GM18498 (cell line): ENCODE measurements at regions not wholly inside any gene's neighbourhood (a gene's known extent, or its start where the extent isn't known, plus 50 kb on each side); places are given as distances from the start of the nearest gene placed in this dataset.
"Not testable (repeated sequence)": the region's sequence is repeated elsewhere in the genome, so short reads cannot be mapped to it uniquely, and the experiment has no call there.

ENCODE experiments used
- ATAC-seq: cut with Tn5 transposase; IDR thresholded peaks from one replicate; pipeline ENCODE4 v1.9.1; 2021; ENCODE audit warnings: mild to moderate bottlenecking, moderate library complexity; ENCODE audit not compliant: unreplicated experiment

- no peak for ATAC-seq
Measured at GRCh38 chr11:15300341-15300740, 185.6 kb downstream of the INSC start.

DNA sequence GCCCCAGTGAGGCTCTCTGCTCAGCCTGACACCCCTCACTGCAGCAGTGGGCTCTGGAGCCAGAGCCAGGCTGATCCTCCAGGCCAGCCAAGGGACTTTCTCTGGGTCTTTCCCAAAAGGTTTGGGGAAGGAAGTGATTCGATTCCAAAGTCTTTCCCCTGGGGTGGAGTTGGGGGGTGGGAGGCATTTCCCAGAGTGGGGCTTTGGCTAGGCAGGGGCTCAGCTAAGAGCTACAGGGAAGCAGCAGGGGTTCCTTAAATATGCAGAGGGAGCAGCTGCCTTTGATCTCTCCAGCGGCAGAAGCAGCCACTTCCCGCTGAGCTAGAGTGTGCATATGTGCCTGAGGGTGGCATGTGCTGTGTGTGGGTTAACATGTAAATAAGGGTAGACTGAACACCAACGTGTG is 192.9 kb downstream of the INSC start:
- no peak for ATAC-seq

DNA sequence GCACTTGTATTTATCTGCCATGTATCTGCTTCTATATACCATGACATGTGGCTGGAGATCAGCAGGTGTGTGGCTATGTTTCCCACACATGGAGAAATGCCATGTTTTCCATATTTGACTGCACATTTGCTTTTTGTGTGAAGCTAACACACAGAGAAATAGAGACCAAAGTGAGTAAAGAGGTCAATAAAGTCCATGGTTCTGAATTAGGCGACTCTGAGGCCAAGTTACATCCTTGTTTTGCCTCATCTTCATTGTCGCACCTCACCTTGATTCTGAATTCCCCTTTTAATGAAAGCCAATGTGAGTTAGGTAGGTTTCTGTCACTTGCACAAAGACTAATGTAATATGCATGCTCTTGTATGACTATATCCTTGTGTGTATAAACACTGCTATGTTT is 194.1 kb downstream of the INSC start:
- ATAC-seq = no peak

DNA sequence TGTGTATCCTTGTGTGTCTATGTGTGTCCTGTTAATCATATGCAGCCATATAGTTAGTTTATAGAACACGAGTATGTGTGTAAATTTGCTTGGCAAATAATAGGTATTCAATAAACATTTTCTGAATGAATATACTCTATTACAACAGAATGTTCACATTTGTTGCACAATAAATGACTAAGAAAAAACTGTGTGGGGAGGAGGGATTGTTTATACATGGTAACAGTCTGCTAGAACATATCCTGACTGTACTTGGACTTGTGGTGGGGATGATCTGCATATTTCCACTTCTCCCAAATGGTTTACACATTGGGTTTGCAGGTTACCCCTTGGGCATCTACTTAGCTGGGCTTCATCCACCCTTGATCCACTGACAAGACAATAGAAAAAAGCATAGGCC is 194.6 kb downstream of the INSC start:
- ATAC-seq = no peak

GRCh38 chr11:15313862-15314261 is 199.1 kb downstream of the INSC start:
- no peak for ATAC-seq

- no peak for ATAC-seq
Measured at GRCh38 chr11:15318814-15319213, 204.1 kb downstream of the INSC start.

DNA sequence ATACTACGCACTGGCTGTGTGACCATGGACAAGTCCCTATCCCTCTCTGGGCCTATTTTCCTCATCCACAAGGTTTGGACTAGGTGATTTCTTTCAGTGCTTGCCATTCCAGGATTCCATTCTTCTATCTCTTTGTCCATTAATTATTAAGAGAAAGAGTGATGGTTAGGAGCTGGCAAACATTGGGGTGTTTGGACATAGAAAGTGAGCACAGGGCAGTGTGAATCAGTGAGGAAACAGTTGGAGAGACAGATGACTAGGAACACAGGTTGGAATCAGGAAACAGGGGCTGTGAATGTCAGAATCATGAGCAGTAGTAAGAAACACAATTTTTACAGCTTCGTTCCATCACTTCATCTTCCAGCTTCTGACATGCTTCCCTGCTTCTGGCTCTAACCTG is 211.8 kb downstream of the INSC start:
- no peak for ATAC-seq

- peak; percentile 68 for ATAC-seq
Measured at GRCh38 chr11:15327786-15328231, 213.1 kb downstream of the INSC start.

GRCh38 chr11:15333407-15333806 is 218.7 kb downstream of the INSC start:
- no peak for ATAC-seq

- ATAC-seq = no peak
Measured at GRCh38 chr11:15334766-15335165, 220.0 kb downstream of the INSC start.

- ATAC-seq = no peak
Measured at GRCh38 chr11:15336021-15336420, 221.3 kb downstream of the INSC start.

DNA sequence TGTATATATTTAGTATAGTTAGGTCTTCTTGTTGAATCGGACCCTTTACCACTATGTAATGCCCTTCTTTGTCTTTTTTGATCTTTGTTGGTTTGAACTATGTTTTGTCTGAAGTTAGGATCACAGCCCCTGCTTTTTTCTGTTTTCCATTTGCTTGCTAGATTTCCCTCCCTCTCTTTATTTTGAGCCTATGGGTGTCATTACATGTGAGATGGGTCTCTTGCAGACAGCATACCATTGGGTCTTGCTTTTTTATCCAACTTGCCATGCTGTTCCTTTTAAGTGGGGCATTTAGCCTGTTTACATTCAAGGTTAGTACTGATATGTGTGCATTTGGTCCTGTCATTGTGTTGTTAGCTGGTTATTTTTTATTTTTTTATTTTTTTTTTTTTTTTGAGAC is 224.6 kb downstream of the INSC start:
- no peak for ATAC-seq

DNA sequence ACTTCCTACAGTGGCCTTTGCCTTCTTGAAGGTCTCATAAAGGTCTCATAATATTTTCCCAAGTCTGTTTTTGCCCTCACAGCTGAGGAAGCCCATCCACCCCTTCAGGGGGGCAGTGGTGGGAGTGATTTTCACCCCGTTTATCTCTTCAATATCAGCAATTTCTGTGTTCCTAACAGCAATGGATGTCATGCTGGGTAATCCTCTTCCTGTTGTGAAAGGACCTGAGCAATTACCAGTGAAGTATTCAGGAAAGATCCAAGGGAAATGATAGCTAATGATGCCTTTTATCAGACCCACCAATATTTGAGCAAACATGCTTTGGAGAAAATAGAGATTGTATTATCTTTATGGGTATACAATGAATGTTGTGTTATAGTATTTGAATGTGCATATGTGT is 226.9 kb downstream of the INSC start:
- no peak for ATAC-seq

GRCh38 chr11:15342163-15342562 is 227.4 kb downstream of the INSC start:
- ATAC-seq = no peak

- no peak for ATAC-seq
Measured at GRCh38 chr11:15346907-15347306, 232.2 kb downstream of the INSC start.

DNA sequence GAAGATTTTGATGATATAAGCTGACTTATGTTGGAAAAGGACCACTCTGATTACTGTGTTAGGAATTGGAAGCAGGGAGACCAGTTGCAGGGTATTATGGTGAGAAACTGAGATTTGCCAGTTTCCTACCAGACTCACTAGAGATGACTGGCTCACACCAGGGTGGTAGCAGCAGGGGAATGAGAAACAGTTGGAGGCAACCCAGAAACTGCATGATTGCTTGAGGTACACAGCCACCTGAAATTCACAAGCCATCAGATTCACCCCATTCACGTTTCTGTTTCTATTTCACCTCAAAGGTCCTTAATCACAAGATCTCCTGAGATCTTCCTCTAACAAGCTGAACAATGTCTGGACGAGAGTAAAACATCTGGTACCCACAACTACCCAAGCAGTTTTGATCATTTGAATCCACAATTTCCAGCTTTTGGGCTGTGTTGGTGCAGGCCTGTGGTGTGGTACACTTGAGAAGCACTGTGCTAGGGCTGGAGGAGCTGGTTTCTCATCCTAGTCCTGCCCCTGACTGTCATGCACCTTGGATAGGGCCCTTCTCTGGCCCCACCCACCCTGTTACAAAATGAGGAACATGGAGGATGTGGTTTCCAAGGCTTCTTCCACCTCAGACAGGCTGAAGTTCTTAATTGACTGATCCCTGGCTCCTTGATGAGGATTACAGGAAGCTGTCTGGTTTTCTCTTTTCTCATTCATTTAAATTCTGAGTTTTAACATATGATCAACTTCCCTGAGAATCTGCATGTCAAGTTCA is 233.4 kb downstream of the INSC start:
- ATAC-seq = no peak

DNA sequence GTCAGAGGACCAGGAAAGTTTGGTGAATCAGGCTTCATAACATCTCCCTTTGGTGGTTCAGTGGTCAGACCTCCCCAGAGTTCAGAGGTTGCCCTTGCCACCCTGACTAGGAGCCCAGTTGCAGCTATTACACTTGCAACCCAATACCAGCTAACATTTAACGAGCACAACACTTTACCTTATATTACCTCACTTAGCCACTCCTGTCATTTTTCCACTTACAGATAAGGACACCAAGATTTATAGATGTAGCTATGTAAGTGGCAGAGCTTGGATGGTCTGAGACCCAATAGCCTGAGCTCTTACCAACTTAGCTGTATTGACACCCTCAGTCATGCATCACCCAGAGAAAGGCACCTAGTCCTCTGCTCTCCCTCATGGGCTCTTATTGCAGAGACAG is 234.7 kb downstream of the INSC start:
- ATAC-seq = no peak

- ATAC-seq = no peak
Measured at GRCh38 chr11:15361316-15361715, 246.6 kb downstream of the INSC start.

DNA sequence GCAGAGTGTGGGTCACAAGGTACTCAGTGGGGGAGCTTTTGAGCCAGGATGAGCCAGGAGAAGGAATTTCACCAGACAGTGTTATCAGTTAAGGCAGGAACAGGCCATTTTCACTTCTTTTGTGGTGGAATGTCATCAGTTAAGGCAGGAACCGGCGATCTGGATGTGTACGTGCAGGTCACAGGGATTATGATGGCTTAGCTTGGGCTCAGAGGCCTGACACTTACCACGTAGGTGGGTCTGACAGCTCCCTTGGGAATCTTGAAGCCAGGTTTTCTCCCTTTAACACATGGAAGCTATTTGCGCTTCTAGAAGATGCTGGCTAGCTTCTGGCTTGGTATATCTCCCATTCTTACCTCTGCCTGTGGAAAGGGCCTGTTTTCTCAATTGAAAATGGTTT is 250.6 kb downstream of the INSC start:
- not testable (repeated sequence) for ATAC-seq

DNA sequence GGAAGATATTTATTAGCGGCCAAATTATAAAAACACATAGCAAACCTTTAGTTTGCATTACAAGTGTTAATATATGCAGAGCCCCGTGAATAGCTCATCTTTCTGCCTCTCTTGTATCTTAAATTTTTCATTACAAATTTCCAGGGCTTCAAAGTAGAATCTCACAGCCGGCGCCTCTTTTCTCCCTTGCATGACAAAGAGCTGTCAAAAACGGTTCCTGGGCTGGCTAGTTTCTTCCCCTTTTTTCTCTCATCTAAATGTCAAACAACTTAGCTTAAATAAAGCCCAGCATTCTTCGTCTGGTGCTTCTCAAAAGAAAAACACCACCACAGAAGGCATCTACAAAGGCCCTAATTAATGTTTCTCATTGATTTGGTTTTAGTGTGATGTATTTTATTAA is 253.0 kb downstream of the INSC start:
- ATAC-seq = no peak

DNA sequence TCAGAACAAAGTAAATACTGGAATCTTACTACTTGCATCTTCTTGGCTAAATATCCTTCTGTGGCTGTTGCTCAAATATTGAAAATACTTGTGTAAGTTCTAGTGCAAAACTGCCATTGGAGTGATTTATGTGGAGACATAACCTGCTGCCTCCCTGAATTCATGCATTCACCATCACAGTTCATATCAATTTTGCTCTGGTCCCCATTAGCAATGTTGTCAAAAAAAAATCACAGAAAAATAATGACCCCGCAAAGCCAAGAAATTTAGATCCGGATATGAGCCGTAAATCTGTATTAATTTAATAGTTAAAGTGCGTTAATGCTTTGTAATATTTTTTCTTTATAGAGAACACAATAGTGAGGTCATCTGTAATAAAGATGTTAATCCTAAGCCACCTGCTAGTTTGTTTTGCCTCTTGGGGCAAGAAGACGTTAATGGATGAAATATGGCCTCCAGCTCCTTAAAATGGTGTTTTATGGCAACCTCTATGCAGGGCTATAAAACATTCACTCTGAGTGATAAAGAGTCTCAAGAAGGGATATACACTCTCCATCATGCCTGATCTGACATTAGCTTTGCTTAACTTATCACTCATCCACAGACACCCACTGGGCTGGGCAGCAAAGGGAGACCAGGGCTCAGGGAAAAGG is 255.9 kb downstream of the INSC start:
- no peak for ATAC-seq

DNA sequence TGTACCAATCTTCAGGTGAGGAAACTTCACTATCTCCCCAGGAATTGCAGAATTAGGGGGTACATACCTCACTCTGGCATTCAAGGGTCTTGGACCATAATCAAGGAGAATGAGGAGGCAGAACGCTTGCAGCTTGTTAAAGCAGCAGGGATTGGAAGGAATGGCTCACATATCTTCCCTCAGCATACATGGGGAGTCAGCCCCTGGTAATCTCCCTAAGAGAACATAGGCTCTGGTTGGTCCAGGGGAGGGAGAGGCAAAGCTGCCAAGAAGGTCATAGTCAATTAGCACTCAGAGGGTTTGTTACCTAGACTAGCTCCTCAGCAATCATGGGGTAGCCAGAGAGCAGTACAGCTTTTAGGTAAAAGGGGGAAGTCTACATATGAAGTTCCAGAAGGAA is 256.8 kb downstream of the INSC start:
- no peak for ATAC-seq

DNA sequence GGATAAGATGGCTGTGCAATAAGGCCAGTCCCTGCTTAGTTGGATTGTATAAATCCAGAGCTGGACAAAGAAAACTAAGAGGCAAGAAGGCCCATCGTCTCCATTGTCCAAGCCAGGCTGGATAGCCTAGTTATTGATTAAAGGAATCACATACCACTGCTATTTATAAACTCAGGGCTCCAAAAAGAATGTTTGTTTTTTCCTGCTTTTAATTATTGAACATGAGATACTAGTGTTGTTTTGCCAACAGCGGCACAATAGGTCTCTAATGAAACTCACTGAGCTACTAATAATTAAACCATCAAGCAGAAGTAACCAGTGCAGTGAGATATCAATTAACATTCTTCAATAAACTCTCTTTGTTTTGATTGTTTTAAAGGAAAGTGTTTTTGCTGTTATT is 259.7 kb downstream of the INSC start:
- no peak for ATAC-seq
